Gastrocnemius medialis (tissue), 4 donors: ENCODE measurements at regions not wholly inside any gene's neighbourhood (a gene's known extent, or its start where the extent isn't known, plus 50 kb on each side); places are given as distances from the start of the nearest gene placed in this dataset.
"Not testable (repeated sequence)": the region's sequence is repeated elsewhere in the genome, so short reads cannot be mapped to it uniquely, and the experiment has no call there.

ENCODE experiments used
- ATAC-seq, 2 donors: fragments of 150-250 bp; one replicate each; pipeline ENCODE4 v1.9.1; 2016
- DNase-seq, 2 donors: peaks; one replicate each; pipeline ENCODE4 v3.0.0-alpha.2; 2019
- H3K27ac ChIP-seq, 4 donors: fragments of 200-600 bp; sonication (generic); 1 replicate in 1 of 4; 2 replicates in 3 of 4; pipeline ENCODE4 v1.5.1; 2016 to 2018; ENCODE audit warnings: mild to moderate bottlenecking in 2 of 4, moderate library complexity in 1 of 4
- H3K27me3 ChIP-seq, 3 donors: fragments of 200-600 bp; sonication (generic) in 2 of 3; 1 replicate in 1 of 3; 2 replicates in 2 of 3; pipeline versions ENCODE4 v1.5.1 to v1.6.0; 2016 to 2019; ENCODE audit warnings: mild to moderate bottlenecking in 1 of 3, moderate library complexity in 1 of 3
- H3K36me3 ChIP-seq, 2 donors: fragments of 200-600 bp; sonication (generic) in 1 of 2; one replicate each; pipeline ENCODE4 v1.5.1; 2017 to 2018
- H3K4me1 ChIP-seq, 2 donors: fragments of 200-600 bp; sonication (generic) in 1 of 2; one replicate each; pipeline ENCODE4 v1.5.1; 2016 to 2017; ENCODE audit warnings: mild to moderate bottlenecking in 2 of 2
- H3K4me3 ChIP-seq, 4 donors: fragments of 200-600 bp; sonication (generic) in 3 of 4; 1 replicate in 1 of 4; 2 replicates in 3 of 4; pipeline ENCODE4 v1.5.1; 2016 to 2019; ENCODE audit warnings: mild to moderate bottlenecking in 2 of 4
- H3K9me3 ChIP-seq, 3 donors: fragments of 200-600 bp; sonication (generic) in 2 of 3; 1 replicate in 1 of 3; 2 replicates in 2 of 3; pipeline ENCODE4 v1.5.1; 2016 to 2019
- POLR2A ChIP-seq, 2 donors: fragments of 450-650 bp; IDR thresholded peaks; one replicate each; pipeline ENCODE4 v1.6.1; 2017; ENCODE audit warnings: antibody characterized with exemption in 2 of 2, mild to moderate bottlenecking in 2 of 2, moderate library complexity in 2 of 2
- in situ Hi-C, 4 donors: fragments of 200-750 bp; cut with MboI; loops; one replicate each; pipeline versions ENCODE4 v1.15.0 to v1.8.0; 2017; ENCODE audit warnings: low sequenced_read_pairs in 4 of 4
- intact Hi-C: fragments of 100-400 bp; cut with DNase I; formaldehyde crosslinking; loops from one replicate; pipeline ENCODE4 v1.15.1; 2023; ENCODE audit warnings: low total_unique reads
- TF ChIP-seq, protein P1 (sequence below), 5 experiments: fragments of 450-650 bp in 3 of 5; fragments of 200-600 bp in 2 of 5; sonication (generic) in 2 of 5; IDR thresholded peaks in 4 of 5; conservative IDR thresholded peaks in 1 of 5; 1 replicate in 4 of 5; 2 replicates in 1 of 5; pipeline ENCODE4 v1.5.1; 2016 to 2019; ENCODE audit warnings: antibody characterized with exemption in 5 of 5, mild to moderate bottlenecking in 3 of 5, moderate library complexity in 3 of 5

DNA sequence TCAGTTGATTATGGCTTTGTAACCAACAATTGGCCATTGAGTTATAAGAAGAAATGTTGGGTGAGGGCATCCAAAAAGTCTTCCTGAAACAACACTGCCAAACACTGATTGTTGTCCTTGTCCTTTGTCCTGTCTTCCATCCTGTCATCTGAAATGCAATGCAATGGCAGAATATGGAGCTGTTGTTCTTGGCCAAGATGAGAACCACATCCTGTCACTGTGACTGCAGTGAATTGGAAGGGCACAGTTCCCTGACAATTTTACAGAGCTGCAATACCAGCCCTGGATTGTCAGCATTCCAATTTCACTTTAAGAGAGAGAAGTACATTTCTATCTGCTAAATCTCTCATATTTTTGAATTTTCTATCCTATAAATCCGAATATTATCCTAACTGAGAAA lies 613.3 kb downstream of the FLRT2 start:
- Histone ChIP-seq H3K27me3 (no peaks in the 10 kb centered on the region), H3K9me3 (no peaks in the 10 kb centered on the region), H3K4me1 (no peaks in the 10 kb centered on the region), H3K4me3 (no peak overlapping the region), H3K36me3 (no peaks in the 10 kb centered on the region), H3K27ac (no peak overlapping the region)
- in situ Hi-C loops = no loop called here
- no peak for DNase-seq
- TF ChIP-seq POLR2A (IDR thresholded peaks at IDR 0.05) = no peak
- TF ChIP-seq, protein P1, sequence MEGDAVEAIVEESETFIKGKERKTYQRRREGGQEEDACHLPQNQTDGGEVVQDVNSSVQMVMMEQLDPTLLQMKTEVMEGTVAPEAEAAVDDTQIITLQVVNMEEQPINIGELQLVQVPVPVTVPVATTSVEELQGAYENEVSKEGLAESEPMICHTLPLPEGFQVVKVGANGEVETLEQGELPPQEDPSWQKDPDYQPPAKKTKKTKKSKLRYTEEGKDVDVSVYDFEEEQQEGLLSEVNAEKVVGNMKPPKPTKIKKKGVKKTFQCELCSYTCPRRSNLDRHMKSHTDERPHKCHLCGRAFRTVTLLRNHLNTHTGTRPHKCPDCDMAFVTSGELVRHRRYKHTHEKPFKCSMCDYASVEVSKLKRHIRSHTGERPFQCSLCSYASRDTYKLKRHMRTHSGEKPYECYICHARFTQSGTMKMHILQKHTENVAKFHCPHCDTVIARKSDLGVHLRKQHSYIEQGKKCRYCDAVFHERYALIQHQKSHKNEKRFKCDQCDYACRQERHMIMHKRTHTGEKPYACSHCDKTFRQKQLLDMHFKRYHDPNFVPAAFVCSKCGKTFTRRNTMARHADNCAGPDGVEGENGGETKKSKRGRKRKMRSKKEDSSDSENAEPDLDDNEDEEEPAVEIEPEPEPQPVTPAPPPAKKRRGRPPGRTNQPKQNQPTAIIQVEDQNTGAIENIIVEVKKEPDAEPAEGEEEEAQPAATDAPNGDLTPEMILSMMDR (IDR thresholded peaks at IDR 0.05 in 4 of 5, conservative IDR thresholded peaks at IDR 0.05 in 1 of 5) = no peak
- no peak for ATAC-seq
- intact Hi-C loops = no loop called here

DNA sequence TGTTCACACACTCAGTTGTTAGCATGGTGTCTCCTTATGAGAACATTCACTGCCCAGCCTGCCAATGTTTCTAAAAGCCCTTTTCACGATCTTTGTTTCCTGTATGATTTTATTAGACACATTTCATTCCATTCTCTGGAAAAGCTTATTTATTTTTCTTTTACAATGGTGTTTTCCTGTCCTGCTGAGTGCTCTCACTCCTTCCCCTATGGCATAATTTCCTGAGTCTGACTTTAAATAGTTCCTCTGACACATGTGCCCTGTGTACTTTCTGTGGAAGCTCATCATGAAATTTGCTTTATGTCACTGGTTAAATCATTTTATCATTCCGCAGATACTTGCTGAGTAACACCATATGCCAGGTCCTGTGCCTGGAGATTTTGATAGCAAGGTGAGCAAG lies 612.0 kb downstream of the FLRT2 start:
- ATAC-seq (no peak), DNase-seq (no peak)
- in situ Hi-C loops (no loop called here), intact Hi-C loops (no loop called here)
- H3K36me3 ChIP-seq = no peaks in the 10 kb centered on the region
- TF ChIP-seq, protein P1 (IDR thresholded peaks at IDR 0.05 in 4 of 5, conservative IDR thresholded peaks at IDR 0.05 in 1 of 5) = no peak
- no peak for TF ChIP-seq POLR2A (IDR thresholded peaks at IDR 0.05)
- no peak overlapping the region for H3K4me3 ChIP-seq
- no peaks in the 10 kb centered on the region for H3K27me3 ChIP-seq
- H3K4me1 ChIP-seq = no peaks in the 10 kb centered on the region
- no peaks in the 10 kb centered on the region for H3K9me3 ChIP-seq
- H3K27ac ChIP-seq = no peak overlapping the region

DNA sequence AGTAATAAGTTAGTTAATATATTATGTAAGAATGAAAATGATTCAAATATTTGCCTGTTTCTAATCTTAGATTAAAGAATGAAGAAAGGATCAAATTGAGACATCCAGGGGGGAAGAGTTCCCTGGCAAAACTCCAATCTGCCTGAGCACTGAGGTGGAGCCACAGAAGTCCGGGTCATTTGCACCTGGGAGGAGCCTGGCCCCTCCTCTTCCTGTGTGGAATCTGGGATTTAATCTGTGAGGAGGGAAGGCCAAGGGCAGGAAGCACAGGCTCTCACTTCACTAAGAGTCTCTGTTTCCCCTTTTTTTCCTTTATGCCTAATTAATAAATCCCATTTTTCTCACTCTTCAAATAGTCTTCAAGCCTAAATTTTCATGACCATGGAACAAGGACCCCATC lies 599.5 kb downstream of the FLRT2 start:
- Histone ChIP-seq H3K27ac (no peak overlapping the region), H3K4me3 (no peak overlapping the region), H3K36me3 (no peaks in the 10 kb centered on the region), H3K27me3 (no peaks in the 10 kb centered on the region), H3K4me1 (no peaks in the 10 kb centered on the region), H3K9me3 (no peaks in the 10 kb centered on the region)
- no peak for ATAC-seq
- TF ChIP-seq POLR2A (IDR thresholded peaks at IDR 0.05) = no peak
- TF ChIP-seq, protein P1 (IDR thresholded peaks at IDR 0.05 in 4 of 5, conservative IDR thresholded peaks at IDR 0.05 in 1 of 5) = no peak
- intact Hi-C loops = no loop called here
- DNase-seq = no peak
- in situ Hi-C loops = no loop called here

DNA sequence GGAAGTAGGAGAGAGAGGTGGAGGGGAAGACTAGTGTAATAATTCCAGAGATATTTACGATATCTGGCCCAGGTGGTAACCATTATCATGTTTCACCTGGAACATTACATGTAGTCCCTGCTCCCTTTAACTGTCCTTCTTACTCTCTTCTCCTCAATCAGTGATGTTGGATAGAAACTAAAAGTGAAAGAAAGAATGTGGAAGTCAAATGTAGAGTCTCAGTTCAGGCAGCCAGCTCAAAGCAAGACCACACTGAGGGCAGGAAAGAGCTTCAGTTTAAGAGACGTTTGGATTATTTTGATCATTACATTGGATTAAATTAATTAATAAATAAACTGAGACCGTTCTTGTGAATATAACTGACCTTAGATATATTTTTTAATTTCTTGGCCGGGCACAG lies 594.4 kb downstream of the FLRT2 start:
- intact Hi-C loops (no loop called here), in situ Hi-C loops (no loop called here)
- H3K27ac ChIP-seq = no peak overlapping the region
- ATAC-seq (no peak), DNase-seq (no peak)
- no peaks in the 10 kb centered on the region for H3K36me3 ChIP-seq
- no peak for TF ChIP-seq POLR2A (IDR thresholded peaks at IDR 0.05)
- TF ChIP-seq, protein P1 (IDR thresholded peaks at IDR 0.05 in 4 of 5, conservative IDR thresholded peaks at IDR 0.05 in 1 of 5) = no peak
- no peaks in the 10 kb centered on the region for H3K4me1 ChIP-seq
- no peaks in the 10 kb centered on the region for H3K9me3 ChIP-seq
- H3K27me3 ChIP-seq = no peaks in the 10 kb centered on the region
- H3K4me3 ChIP-seq = no peak overlapping the region

GRCh38 chr14:86115972-86116371 lies 586.0 kb downstream of the FLRT2 start:
- Histone ChIP-seq H3K9me3 (no peaks in the 10 kb centered on the region), H3K4me1 (no peaks in the 10 kb centered on the region), H3K27ac (no peak overlapping the region), H3K4me3 (no peak overlapping the region), H3K36me3 (no peaks in the 10 kb centered on the region), H3K27me3 (no peaks in the 10 kb centered on the region)
- ATAC-seq (no peak), DNase-seq (no peak)
- TF ChIP-seq, protein P1 (IDR thresholded peaks at IDR 0.05 in 4 of 5, conservative IDR thresholded peaks at IDR 0.05 in 1 of 5) = no peak
- TF ChIP-seq POLR2A (IDR thresholded peaks at IDR 0.05) = no peak
- in situ Hi-C loops = no loop called here
- intact Hi-C loops = no loop called here

DNA sequence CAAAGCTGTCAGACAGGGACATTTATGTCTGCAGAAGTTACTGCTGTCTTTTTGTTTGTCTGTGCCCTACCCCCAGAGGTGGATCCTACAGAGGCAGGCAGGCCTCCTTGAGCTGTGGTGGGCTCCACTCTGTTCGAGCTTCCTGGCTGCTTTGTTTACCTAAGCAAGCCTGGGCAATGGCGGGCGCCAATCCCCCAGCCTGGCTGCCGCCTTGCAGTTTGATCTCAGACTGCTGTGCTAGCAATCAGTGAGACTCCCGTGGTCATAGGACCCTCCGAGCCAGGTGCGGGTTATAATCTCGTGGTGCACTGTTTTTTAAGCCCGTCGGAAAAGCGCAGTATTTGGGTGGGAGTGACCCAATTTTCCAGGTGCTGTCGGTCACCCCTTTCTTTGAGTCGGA lies 580.9 kb downstream of the FLRT2 start:
- H3K9me3 ChIP-seq, H3K4me3 ChIP-seq, DNase-seq, intact Hi-C loops, H3K36me3 ChIP-seq, in situ Hi-C loops, ATAC-seq, H3K27me3 ChIP-seq, H3K4me1 ChIP-seq, H3K27ac ChIP-seq: not testable (repeated sequence)
